ENCODE measurements at regions not wholly inside any gene's neighbourhood (a gene's known extent, or its start where the extent isn't known, plus 50 kb on each side); places are given as distances from the start of the nearest gene placed in this dataset.

GRCh38 chr1:173276922-173277800 lies 70.0 kb upstream of the TNFSF4 start:
- no peak for TF ChIP-seq EGR1 (IDR thresholded peaks at IDR 0.05)
- TF ChIP-seq RAD21 (IDR thresholded peaks at IDR 0.05; ENCODE audit: low read depth): no peak

Data from Ishikawa (cell line).